ENCODE measurements at regions not wholly inside any gene's neighbourhood (a gene's known extent, or its start where the extent isn't known, plus 50 kb on each side); places are given as distances from the start of the nearest gene placed in this dataset.

- no peaks in the 10 kb centered on the region for H3K36me3 ChIP-seq (ENCODE audit: control insufficient read depth in 5 of 5, insufficient read depth in 5 of 5, low read length in 5 of 5)
- H3K4me1 ChIP-seq (ENCODE audit: control insufficient read depth in 5 of 5, insufficient read depth in 5 of 5, low read length in 5 of 5): no peaks in the 10 kb centered on the region
- peaks cover 0 to 3% (median 0%) of the 10 kb centered on the region in 5 donors for H3K27me3 ChIP-seq (ENCODE audit: control insufficient read depth in 5 of 5, insufficient read depth in 4 of 5, low read length in 5 of 5)
- H3K9me3 ChIP-seq (ENCODE audit: control insufficient read depth in 5 of 5, low read length in 5 of 5): no peaks in the 10 kb centered on the region
- no peak overlapping the region for H3K27ac ChIP-seq (ENCODE audit: low read depth, low read length)
- H3K9ac ChIP-seq (ENCODE audit: low read length in 5 of 5): no peak overlapping the region
- no peak overlapping the region for H3K4me3 ChIP-seq (ENCODE audit: low read depth in 1 of 5, low read length in 5 of 5)
Observed at GRCh38 chr20:39658662-39659409, 696.7 kb downstream of the DHX35 start.

- no peak overlapping the region for H3K4me3 ChIP-seq (ENCODE audit: low read depth in 1 of 5, low read length in 5 of 5)
- peaks cover 0 to 14% (median 3%) of the 10 kb centered on the region in 5 donors for H3K27me3 ChIP-seq (ENCODE audit: control insufficient read depth in 5 of 5, insufficient read depth in 4 of 5, low read length in 5 of 5)
- H3K9ac ChIP-seq (ENCODE audit: low read length in 5 of 5): no peak overlapping the region
Observed at GRCh38 chr20:39654171-39654570, 692.0 kb downstream of the DHX35 start.

GRCh38 chr20:39651645-39652325 is 689.6 kb downstream of the DHX35 start:
- Histone ChIP-seq H3K4me3 (ENCODE audit: low read depth in 1 of 5, low read length in 5 of 5) (no peak overlapping the region), H3K9me3 (ENCODE audit: control insufficient read depth in 5 of 5, low read length in 5 of 5) (no peaks in the 10 kb centered on the region), H3K27ac (ENCODE audit: low read depth, low read length) (no peak overlapping the region), H3K4me1 (ENCODE audit: control insufficient read depth in 5 of 5, insufficient read depth in 5 of 5, low read length in 5 of 5) (no peaks in the 10 kb centered on the region), H3K27me3 (ENCODE audit: control insufficient read depth in 5 of 5, insufficient read depth in 4 of 5, low read length in 5 of 5) (peaks cover 0 to 14% (median 3%) of the 10 kb centered on the region in 5 donors), H3K9ac (ENCODE audit: low read length in 5 of 5) (no peak overlapping the region), H3K36me3 (ENCODE audit: control insufficient read depth in 5 of 5, insufficient read depth in 5 of 5, low read length in 5 of 5) (no peaks in the 10 kb centered on the region)

More at GRCh38 chr20:39654171-39654570, 692.0 kb downstream of the DHX35 start:
- no peaks in the 10 kb centered on the region for H3K36me3 ChIP-seq (ENCODE audit: control insufficient read depth in 5 of 5, insufficient read depth in 5 of 5, low read length in 5 of 5)
- H3K9me3 ChIP-seq (ENCODE audit: control insufficient read depth in 5 of 5, low read length in 5 of 5): no peaks in the 10 kb centered on the region
- H3K27ac ChIP-seq (ENCODE audit: low read depth, low read length): no peak overlapping the region
- H3K4me1 ChIP-seq (ENCODE audit: control insufficient read depth in 5 of 5, insufficient read depth in 5 of 5, low read length in 5 of 5): no peaks in the 10 kb centered on the region

- peaks cover 0 to 10% (median 6%) of the 10 kb centered on the region in 5 donors for H3K4me1 ChIP-seq (ENCODE audit: control insufficient read depth in 5 of 5, insufficient read depth in 5 of 5, low read length in 5 of 5)
Observed at GRCh38 chr20:39646874-39647413, 684.8 kb downstream of the DHX35 start.

GRCh38 chr20:39645131-39645530 is 683.0 kb downstream of the DHX35 start:
- H3K9me3 ChIP-seq (ENCODE audit: control insufficient read depth in 5 of 5, low read length in 5 of 5): no peaks in the 10 kb centered on the region
- H3K27ac ChIP-seq (ENCODE audit: low read depth, low read length): no peak overlapping the region
- H3K27me3 ChIP-seq (ENCODE audit: control insufficient read depth in 5 of 5, insufficient read depth in 4 of 5, low read length in 5 of 5): no peaks in the 10 kb centered on the region
- H3K4me1 ChIP-seq (ENCODE audit: control insufficient read depth in 5 of 5, insufficient read depth in 5 of 5, low read length in 5 of 5): peaks cover 0 to 10% (median 6%) of the 10 kb centered on the region in 5 donors
- no peak overlapping the region for H3K4me3 ChIP-seq (ENCODE audit: low read depth in 1 of 5, low read length in 5 of 5)
- H3K36me3 ChIP-seq (ENCODE audit: control insufficient read depth in 5 of 5, insufficient read depth in 5 of 5, low read length in 5 of 5): no peaks in the 10 kb centered on the region
- no peak overlapping the region for H3K9ac ChIP-seq (ENCODE audit: low read length in 5 of 5)

More at GRCh38 chr20:39646874-39647413, 684.8 kb downstream of the DHX35 start:
- H3K27me3 ChIP-seq (ENCODE audit: control insufficient read depth in 5 of 5, insufficient read depth in 4 of 5, low read length in 5 of 5): peaks cover 0 to 11% (median 0%) of the 10 kb centered on the region in 5 donors
- H3K9me3 ChIP-seq (ENCODE audit: control insufficient read depth in 5 of 5, low read length in 5 of 5): no peaks in the 10 kb centered on the region
- no peaks in the 10 kb centered on the region for H3K36me3 ChIP-seq (ENCODE audit: control insufficient read depth in 5 of 5, insufficient read depth in 5 of 5, low read length in 5 of 5)
- H3K9ac ChIP-seq (ENCODE audit: low read length in 5 of 5): no peak overlapping the region
- H3K27ac ChIP-seq (ENCODE audit: low read depth, low read length): no peak overlapping the region
- no peak overlapping the region for H3K4me3 ChIP-seq (ENCODE audit: low read depth in 1 of 5, low read length in 5 of 5)

GRCh38 chr20:39643292-39643691 is 681.1 kb downstream of the DHX35 start:
- no peaks in the 10 kb centered on the region for H3K27me3 ChIP-seq (ENCODE audit: control insufficient read depth in 5 of 5, insufficient read depth in 4 of 5, low read length in 5 of 5)
- H3K4me3 ChIP-seq (ENCODE audit: low read depth in 1 of 5, low read length in 5 of 5): no peak overlapping the region
- no peak overlapping the region for H3K27ac ChIP-seq (ENCODE audit: low read depth, low read length)
- no peaks in the 10 kb centered on the region for H3K36me3 ChIP-seq (ENCODE audit: control insufficient read depth in 5 of 5, insufficient read depth in 5 of 5, low read length in 5 of 5)
- no peak overlapping the region for H3K9ac ChIP-seq (ENCODE audit: low read length in 5 of 5)
- H3K4me1 ChIP-seq (ENCODE audit: control insufficient read depth in 5 of 5, insufficient read depth in 5 of 5, low read length in 5 of 5): peaks cover 0 to 10% (median 6%) of the 10 kb centered on the region in 5 donors
- no peaks in the 10 kb centered on the region for H3K9me3 ChIP-seq (ENCODE audit: control insufficient read depth in 5 of 5, low read length in 5 of 5)

- Histone ChIP-seq H3K27ac (ENCODE audit: low read depth, low read length) (no peak overlapping the region), H3K27me3 (ENCODE audit: control insufficient read depth in 5 of 5, insufficient read depth in 4 of 5, low read length in 5 of 5) (no peaks in the 10 kb centered on the region), H3K9me3 (ENCODE audit: control insufficient read depth in 5 of 5, low read length in 5 of 5) (no peaks in the 10 kb centered on the region), H3K9ac (ENCODE audit: low read length in 5 of 5) (no peak overlapping the region), H3K4me3 (ENCODE audit: low read depth in 1 of 5, low read length in 5 of 5) (no peak overlapping the region), H3K4me1 (ENCODE audit: control insufficient read depth in 5 of 5, insufficient read depth in 5 of 5, low read length in 5 of 5) (peaks cover 0 to 10% (median 6%) of the 10 kb centered on the region in 5 donors), H3K36me3 (ENCODE audit: control insufficient read depth in 5 of 5, insufficient read depth in 5 of 5, low read length in 5 of 5) (no peaks in the 10 kb centered on the region)
Observed at GRCh38 chr20:39641423-39641822, 679.3 kb downstream of the DHX35 start.

GRCh38 chr20:39640147-39640546 is 678.0 kb downstream of the DHX35 start:
- Histone ChIP-seq H3K9ac (ENCODE audit: low read length in 5 of 5) (no peak overlapping the region), H3K36me3 (ENCODE audit: control insufficient read depth in 5 of 5, insufficient read depth in 5 of 5, low read length in 5 of 5) (no peaks in the 10 kb centered on the region), H3K4me1 (ENCODE audit: control insufficient read depth in 5 of 5, insufficient read depth in 5 of 5, low read length in 5 of 5) (peaks cover 0 to 4% (median 3%) of the 10 kb centered on the region in 5 donors), H3K4me3 (ENCODE audit: low read depth in 1 of 5, low read length in 5 of 5) (no peak overlapping the region), H3K27me3 (ENCODE audit: control insufficient read depth in 5 of 5, insufficient read depth in 4 of 5, low read length in 5 of 5) (no peaks in the 10 kb centered on the region), H3K27ac (ENCODE audit: low read depth, low read length) (no peak overlapping the region), H3K9me3 (ENCODE audit: control insufficient read depth in 5 of 5, low read length in 5 of 5) (no peaks in the 10 kb centered on the region)

GRCh38 chr20:39638731-39639130 is 676.6 kb downstream of the DHX35 start:
- Histone ChIP-seq H3K36me3 (ENCODE audit: control insufficient read depth in 5 of 5, insufficient read depth in 5 of 5, low read length in 5 of 5) (no peaks in the 10 kb centered on the region), H3K27ac (ENCODE audit: low read depth, low read length) (no peak overlapping the region), H3K9me3 (ENCODE audit: control insufficient read depth in 5 of 5, low read length in 5 of 5) (no peaks in the 10 kb centered on the region), H3K4me1 (ENCODE audit: control insufficient read depth in 5 of 5, insufficient read depth in 5 of 5, low read length in 5 of 5) (no peaks in the 10 kb centered on the region), H3K27me3 (ENCODE audit: control insufficient read depth in 5 of 5, insufficient read depth in 4 of 5, low read length in 5 of 5) (no peaks in the 10 kb centered on the region), H3K9ac (ENCODE audit: low read length in 5 of 5) (no peak overlapping the region), H3K4me3 (ENCODE audit: low read depth in 1 of 5, low read length in 5 of 5) (no peak overlapping the region)

GRCh38 chr20:39633689-39634088 is 671.5 kb downstream of the DHX35 start:
- Histone ChIP-seq H3K4me1 (ENCODE audit: control insufficient read depth in 5 of 5, insufficient read depth in 5 of 5, low read length in 5 of 5) (no peaks in the 10 kb centered on the region), H3K36me3 (ENCODE audit: control insufficient read depth in 5 of 5, insufficient read depth in 5 of 5, low read length in 5 of 5) (no peaks in the 10 kb centered on the region)

More at GRCh38 chr20:39633689-39634088, 671.5 kb downstream of the DHX35 start:
- no peak overlapping the region for H3K4me3 ChIP-seq (ENCODE audit: low read depth in 1 of 5, low read length in 5 of 5)
- H3K27me3 ChIP-seq (ENCODE audit: control insufficient read depth in 5 of 5, insufficient read depth in 4 of 5, low read length in 5 of 5): no peaks in the 10 kb centered on the region
- no peaks in the 10 kb centered on the region for H3K9me3 ChIP-seq (ENCODE audit: control insufficient read depth in 5 of 5, low read length in 5 of 5)
- no peak overlapping the region for H3K27ac ChIP-seq (ENCODE audit: low read depth, low read length)
- H3K9ac ChIP-seq (ENCODE audit: low read length in 5 of 5): no peak overlapping the region

Measured in subcutaneous abdominal adipose tissue (tissue), 5 donors.